Smooth muscle cell (in vitro differentiated cells): ENCODE measurements at regions not wholly inside any gene's neighbourhood (a gene's known extent, or its start where the extent isn't known, plus 50 kb on each side); places are given as distances from the start of the nearest gene placed in this dataset.

Experiments used
- DNase-seq: peaks from one replicate; lab custom pipeline; 2025; ENCODE audit not compliant: unreplicated experiment; lab: John Stamatoyannopoulos, UW
- H2AFZ ChIP-seq: fragments of 200-600 bp; sonication (generic); 2 replicates; pipeline ENCODE4 v1.6.0; 2016; ENCODE audit warnings: antibody characterized with exemption, low read depth, mild to moderate bottlenecking
- H3F3A ChIP-seq: fragments of 200-600 bp; sonication (generic); 2 replicates; pipeline ENCODE4 v1.6.0; 2017; ENCODE audit warnings: antibody characterized with exemption, low read depth
- H3K27ac ChIP-seq: fragments of 200-600 bp; sonication (generic); 2 replicates; pipeline ENCODE4 v1.5.1; 2016; ENCODE audit warnings: low read depth, mild to moderate bottlenecking
- H3K27me3 ChIP-seq: fragments of 200-600 bp; sonication (generic); 2 replicates; pipeline ENCODE4 v1.6.1; 2016; ENCODE audit warnings: low read depth, mild to moderate bottlenecking
- H3K36me3 ChIP-seq: fragments of 200-600 bp; sonication (generic); 2 replicates; pipeline ENCODE4 v1.5.1; 2016; ENCODE audit warnings: low read depth
- H3K4me1 ChIP-seq: fragments of 200-600 bp; sonication (generic); 2 replicates; pipeline ENCODE4 v1.5.1; 2016; ENCODE audit warnings: low read depth
- H3K4me2 ChIP-seq: fragments of 200-600 bp; sonication (generic); 2 replicates; pipeline ENCODE4 v1.6.0; 2016; ENCODE audit warnings: mild to moderate bottlenecking
- H3K4me3 ChIP-seq: fragments of 200-600 bp; sonication (generic); 2 replicates; pipeline ENCODE4 v1.5.1; 2016; ENCODE audit warnings: mild to moderate bottlenecking
- H3K79me2 ChIP-seq: fragments of 200-600 bp; sonication (generic); 2 replicates; pipeline ENCODE4 v1.6.0; 2016; ENCODE audit warnings: low read depth, mild to moderate bottlenecking
- H3K9ac ChIP-seq: fragments of 200-600 bp; sonication (generic); 2 replicates; pipeline ENCODE4 v1.6.0; 2016; ENCODE audit warnings: low read depth
- H3K9me3 ChIP-seq: fragments of 200-600 bp; sonication (generic); replicated peaks from 2 replicates; pipeline ENCODE4 v1.5.1; 2016; ENCODE audit warnings: low read depth
- H4K20me1 ChIP-seq: fragments of 200-600 bp; sonication (generic); 2 replicates; pipeline ENCODE4 v1.6.0; 2016; ENCODE audit warnings: low read depth
- WGBS: methylation state at CpG from one replicate; pipeline ENCODE4 v1.1.7; 2016; ENCODE audit warnings: low lambda C conversion rate; 5-methylcytosine and 5-hydroxymethylcytosine counted together
- TF ChIP-seq, protein P1 (sequence below): fragments of 200-600 bp; sonication (generic); IDR thresholded peaks from 2 replicates; pipeline ENCODE4 v1.5.1; 2017; ENCODE audit warnings: borderline replicate concordance, mild to moderate bottlenecking, antibody characterized with exemption; ENCODE audit not compliant: insufficient read depth, poor library complexity, severe bottlenecking

GRCh38 chr4:152115118-152115517 lies 354.3 kb upstream of the GATB start:
- no peaks in the 10 kb centered on the region for H3K79me2 ChIP-seq
- H3K36me3 ChIP-seq: no peaks in the 10 kb centered on the region
- no peak overlapping the region for H3K27ac ChIP-seq
- H3K9ac ChIP-seq: no peak overlapping the region
- no peak overlapping the region for H3K4me2 ChIP-seq
- H4K20me1 ChIP-seq: no peaks in the 10 kb centered on the region
- no peak overlapping the region for H3K4me3 ChIP-seq
- H3K4me1 ChIP-seq: no peaks in the 10 kb centered on the region
- DNase-seq: no peak
- no peaks in the 10 kb centered on the region for H3K9me3 ChIP-seq
- 86% methylated on average over 3 of the region's 3 CpGs for WGBS
- H3F3A ChIP-seq: no peaks in the 10 kb centered on the region
- TF ChIP-seq, protein P1, sequence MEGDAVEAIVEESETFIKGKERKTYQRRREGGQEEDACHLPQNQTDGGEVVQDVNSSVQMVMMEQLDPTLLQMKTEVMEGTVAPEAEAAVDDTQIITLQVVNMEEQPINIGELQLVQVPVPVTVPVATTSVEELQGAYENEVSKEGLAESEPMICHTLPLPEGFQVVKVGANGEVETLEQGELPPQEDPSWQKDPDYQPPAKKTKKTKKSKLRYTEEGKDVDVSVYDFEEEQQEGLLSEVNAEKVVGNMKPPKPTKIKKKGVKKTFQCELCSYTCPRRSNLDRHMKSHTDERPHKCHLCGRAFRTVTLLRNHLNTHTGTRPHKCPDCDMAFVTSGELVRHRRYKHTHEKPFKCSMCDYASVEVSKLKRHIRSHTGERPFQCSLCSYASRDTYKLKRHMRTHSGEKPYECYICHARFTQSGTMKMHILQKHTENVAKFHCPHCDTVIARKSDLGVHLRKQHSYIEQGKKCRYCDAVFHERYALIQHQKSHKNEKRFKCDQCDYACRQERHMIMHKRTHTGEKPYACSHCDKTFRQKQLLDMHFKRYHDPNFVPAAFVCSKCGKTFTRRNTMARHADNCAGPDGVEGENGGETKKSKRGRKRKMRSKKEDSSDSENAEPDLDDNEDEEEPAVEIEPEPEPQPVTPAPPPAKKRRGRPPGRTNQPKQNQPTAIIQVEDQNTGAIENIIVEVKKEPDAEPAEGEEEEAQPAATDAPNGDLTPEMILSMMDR: no peak
- peaks cover 21% of the 10 kb centered on the region for H3K27me3 ChIP-seq
- no peak overlapping the region for H2AFZ ChIP-seq

GRCh38 chr4:152114562-152114961 lies 353.8 kb upstream of the GATB start:
- no peaks in the 10 kb centered on the region for H3K9me3 ChIP-seq
- H3K27me3 ChIP-seq: peaks cover 21% of the 10 kb centered on the region
- WGBS: 94% methylated on average over 3 of the region's 3 CpGs

GRCh38 chr4:152112887-152113286 lies 352.1 kb upstream of the GATB start:
- no peaks in the 10 kb centered on the region for H4K20me1 ChIP-seq
- H2AFZ ChIP-seq: no peak overlapping the region
- no peaks in the 10 kb centered on the region for H3K4me1 ChIP-seq
- peaks cover 25% of the 10 kb centered on the region for H3K27me3 ChIP-seq
- 80% methylated on average over 2 of the region's 2 CpGs for WGBS
- no peaks in the 10 kb centered on the region for H3F3A ChIP-seq
- TF ChIP-seq, protein P1: no peak
- H3K36me3 ChIP-seq: no peaks in the 10 kb centered on the region
- DNase-seq: no peak
- H3K79me2 ChIP-seq: no peaks in the 10 kb centered on the region
- H3K4me2 ChIP-seq: no peak overlapping the region
- H3K9me3 ChIP-seq: no peaks in the 10 kb centered on the region
- no peak overlapping the region for H3K27ac ChIP-seq
- H3K4me3 ChIP-seq: no peak overlapping the region
- no peak overlapping the region for H3K9ac ChIP-seq

More at GRCh38 chr4:152114562-152114961, 353.8 kb upstream of the GATB start:
- Histone ChIP-seq H3F3A (no peaks in the 10 kb centered on the region), H4K20me1 (no peaks in the 10 kb centered on the region), H3K4me1 (no peaks in the 10 kb centered on the region), H3K36me3 (no peaks in the 10 kb centered on the region), H3K9ac (no peak overlapping the region), H2AFZ (no peak overlapping the region), H3K27ac (no peak overlapping the region), H3K4me3 (no peak overlapping the region), H3K4me2 (no peak overlapping the region), H3K79me2 (no peaks in the 10 kb centered on the region)
- no peak for DNase-seq
- TF ChIP-seq, protein P1: no peak

- Histone ChIP-seq H3K79me2 (no peaks in the 10 kb centered on the region), H4K20me1 (no peaks in the 10 kb centered on the region), H3K36me3 (no peaks in the 10 kb centered on the region), H3K4me2 (no peak overlapping the region), H2AFZ (no peak overlapping the region), H3K27me3 (peaks cover 21% of the 10 kb centered on the region), H3K4me1 (no peaks in the 10 kb centered on the region), H3K4me3 (no peak overlapping the region), H3F3A (no peaks in the 10 kb centered on the region), H3K27ac (no peak overlapping the region), H3K9ac (no peak overlapping the region), H3K9me3 (no peaks in the 10 kb centered on the region)
- no peak for DNase-seq
- TF ChIP-seq, protein P1: no peak
- 98% methylated on average over 2 of the region's 2 CpGs for WGBS
These were observed 351.4 kb upstream of the GATB start for GRCh38 chr4:152112190-152112589.
